ENCODE measurements at regions not wholly inside any gene's neighbourhood (a gene's known extent, or its start where the extent isn't known, plus 50 kb on each side); places are given as distances from the start of the nearest gene placed in this dataset.

DNA sequence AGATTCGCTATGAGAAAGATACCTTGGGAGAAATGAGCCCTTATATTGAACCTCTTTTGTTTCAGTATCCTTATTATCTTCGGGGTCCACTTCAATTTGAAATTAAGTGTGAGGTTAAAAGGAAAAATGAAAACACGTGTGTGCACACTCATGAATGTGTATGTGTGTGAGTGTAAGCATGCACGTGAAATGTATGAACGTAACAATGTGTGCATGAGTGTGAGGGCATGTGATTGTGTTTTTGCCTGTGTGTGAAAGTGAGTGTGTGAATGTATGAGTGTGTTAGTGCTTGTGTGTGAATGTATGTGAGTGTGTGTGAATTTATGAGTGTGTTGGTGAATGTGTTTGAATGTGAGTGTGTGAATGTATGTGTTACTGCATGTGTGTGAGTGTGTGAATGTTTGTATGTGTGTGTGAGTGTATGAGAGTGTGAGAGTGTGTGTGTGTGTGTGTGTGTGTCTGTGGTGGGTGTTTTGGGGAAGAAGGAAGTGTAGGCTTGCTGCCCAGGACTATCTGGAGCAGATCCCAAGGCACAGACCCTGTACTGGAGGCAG lies 224.0 kb upstream of the CDH13 start:
- DNase-seq: no peak

- DNase-seq: no peak
Measured at GRCh38 chr16:82400046-82400445, 226.7 kb upstream of the CDH13 start.

DNA sequence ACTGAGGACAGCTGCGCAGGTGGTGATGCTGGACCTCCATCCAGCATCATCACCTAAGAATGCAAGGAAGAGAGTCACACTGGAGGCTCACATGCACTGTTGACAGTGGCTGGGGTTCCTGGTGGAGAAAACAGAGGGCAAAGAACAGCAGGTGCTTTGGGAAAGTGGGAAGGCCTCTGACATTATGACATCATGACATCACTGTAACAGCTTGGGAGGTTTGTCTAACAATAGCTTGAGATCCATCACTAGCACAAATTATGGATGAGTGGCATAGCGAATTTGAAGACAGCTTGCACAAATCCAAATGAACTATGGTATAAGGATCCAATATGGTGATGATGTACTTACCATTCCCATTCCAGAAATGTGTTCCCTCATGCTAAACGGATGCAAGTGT lies 226.5 kb upstream of the MPHOSPH6 start:
- DNase-seq: no peak

GRCh38 chr16:82395212-82395611 lies 225.2 kb upstream of the MPHOSPH6 start:
- no peak for DNase-seq

DNA sequence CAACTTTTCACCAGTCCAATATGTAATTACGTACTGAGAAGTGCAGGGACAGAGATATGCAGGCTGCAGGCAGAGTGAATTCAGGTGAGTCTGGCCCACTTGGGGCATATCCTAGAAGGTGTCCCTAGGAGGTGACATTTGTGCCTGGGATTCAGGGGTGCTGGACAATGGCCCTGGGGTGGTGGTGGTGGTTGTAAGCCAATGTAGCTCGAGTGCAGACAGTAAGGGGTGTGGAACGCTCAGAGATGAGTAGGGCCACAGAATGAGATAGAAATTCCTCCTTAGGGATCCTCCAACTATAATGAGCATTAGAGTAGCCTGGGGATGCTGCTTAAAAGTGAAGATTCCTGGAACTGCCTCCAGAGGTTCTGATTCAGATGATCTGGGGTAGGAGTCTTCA lies 221.7 kb upstream of the MPHOSPH6 start:
- no peak for DNase-seq

GRCh38 chr16:82389956-82390650 lies 220.1 kb upstream of the MPHOSPH6 start:
- DNase-seq: no peak

GRCh38 chr16:82386761-82387160 lies 216.7 kb upstream of the MPHOSPH6 start:
- DNase-seq: no peak

DNA sequence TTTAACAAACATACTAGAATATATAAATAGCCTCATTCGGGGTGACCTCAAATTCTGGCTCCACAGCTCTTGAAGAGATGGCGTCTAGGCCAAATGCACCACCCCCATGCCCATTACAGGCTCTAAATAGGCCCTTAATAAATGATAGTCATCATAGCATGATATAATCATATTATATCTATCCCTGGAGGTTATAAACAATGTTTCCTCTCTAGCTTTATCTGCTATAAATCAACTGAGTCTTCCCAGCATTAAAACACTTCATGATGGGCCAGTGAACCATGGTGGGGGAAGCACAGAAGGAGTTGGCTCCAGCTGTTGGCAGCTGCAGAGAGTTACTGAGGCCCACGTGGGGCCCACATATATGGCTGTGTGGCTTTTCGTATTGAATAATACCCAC lies 214.9 kb upstream of the MPHOSPH6 start:
- DNase-seq: no peak

- no peak for DNase-seq
Measured at GRCh38 chr16:82384017-82384416, 214.0 kb upstream of the MPHOSPH6 start.

- no peak for DNase-seq
Measured at GRCh38 chr16:82382521-82382920, 212.5 kb upstream of the MPHOSPH6 start.

DNA sequence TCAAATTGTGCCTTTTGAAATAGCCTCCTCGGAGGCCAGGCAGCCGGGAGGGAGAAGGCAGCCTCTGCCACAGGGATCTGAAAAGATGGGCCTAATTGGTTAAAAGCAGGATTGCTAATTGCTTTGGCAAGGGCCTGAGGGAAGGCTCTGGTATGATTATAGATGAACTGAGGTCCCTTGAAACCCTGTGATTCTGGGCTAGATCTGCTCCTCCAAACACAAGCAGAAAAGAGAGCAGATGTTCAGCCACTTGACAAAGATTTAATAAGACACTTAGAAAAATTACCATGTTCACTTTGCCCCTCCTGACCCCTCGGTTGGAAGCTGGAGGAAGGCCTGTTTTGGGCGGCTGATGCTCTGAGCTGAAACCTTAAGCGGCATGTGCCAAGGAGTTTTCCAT lies 209.5 kb upstream of the MPHOSPH6 start:
- no peak for DNase-seq

DNA sequence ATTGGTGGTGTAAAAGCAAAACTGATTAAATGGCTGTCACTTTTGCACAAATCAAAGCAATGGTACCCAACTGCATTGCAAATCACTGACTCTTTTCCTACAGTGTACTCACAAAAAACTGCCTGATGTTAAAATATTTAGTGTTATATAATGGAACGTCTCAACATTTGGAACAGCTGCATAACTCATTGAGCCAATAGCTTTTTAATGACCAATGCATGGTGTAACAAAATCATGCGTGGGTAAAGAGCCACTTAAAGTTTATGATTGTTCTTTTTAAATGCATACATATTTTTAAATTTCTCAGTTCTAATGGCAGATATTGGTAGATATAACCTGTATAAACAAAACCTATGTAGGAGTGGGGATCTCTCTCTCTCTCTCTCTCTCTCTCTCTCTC lies 204.0 kb upstream of the MPHOSPH6 start:
- DNase-seq: no peak

DNA sequence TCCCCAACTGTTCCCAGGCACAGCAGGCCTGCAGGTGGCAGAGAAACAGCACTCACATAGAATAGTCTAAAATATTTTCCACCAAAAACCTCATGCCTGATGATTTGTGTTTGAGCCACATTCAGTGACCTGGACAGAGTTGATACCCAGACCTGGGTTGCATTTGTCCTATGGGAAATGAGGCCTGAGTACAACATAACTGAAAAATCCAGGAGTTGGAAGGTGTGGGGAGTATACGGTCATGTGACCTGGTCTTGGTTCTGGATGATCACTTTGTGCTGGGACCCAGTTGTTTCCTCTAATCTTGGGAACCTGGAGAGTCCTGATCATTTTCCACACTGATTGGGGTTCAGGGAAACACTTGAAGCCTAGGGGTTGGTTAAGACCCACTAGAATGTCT lies 200.3 kb upstream of the MPHOSPH6 start:
- no peak for DNase-seq

DNA sequence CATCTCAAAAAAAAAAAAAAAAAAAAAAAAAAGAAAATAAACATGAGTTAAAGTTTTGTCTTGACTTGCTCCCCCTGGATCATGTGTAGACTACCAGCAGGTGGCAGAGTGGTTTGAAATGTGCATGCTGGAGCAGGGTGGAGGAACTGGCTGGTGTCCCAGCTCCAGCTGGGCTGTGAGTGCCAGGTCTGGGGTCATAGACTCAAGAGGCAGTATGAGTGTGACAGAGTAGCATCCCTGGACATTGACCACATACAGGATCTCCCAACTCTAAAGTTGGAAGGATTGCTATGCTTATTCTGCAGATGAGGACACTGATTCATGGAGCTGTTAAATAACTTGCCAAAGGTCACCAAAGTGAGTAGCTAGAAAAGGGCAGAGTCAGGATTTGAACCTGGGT lies 198.0 kb upstream of the MPHOSPH6 start:
- no peak for DNase-seq

DNA sequence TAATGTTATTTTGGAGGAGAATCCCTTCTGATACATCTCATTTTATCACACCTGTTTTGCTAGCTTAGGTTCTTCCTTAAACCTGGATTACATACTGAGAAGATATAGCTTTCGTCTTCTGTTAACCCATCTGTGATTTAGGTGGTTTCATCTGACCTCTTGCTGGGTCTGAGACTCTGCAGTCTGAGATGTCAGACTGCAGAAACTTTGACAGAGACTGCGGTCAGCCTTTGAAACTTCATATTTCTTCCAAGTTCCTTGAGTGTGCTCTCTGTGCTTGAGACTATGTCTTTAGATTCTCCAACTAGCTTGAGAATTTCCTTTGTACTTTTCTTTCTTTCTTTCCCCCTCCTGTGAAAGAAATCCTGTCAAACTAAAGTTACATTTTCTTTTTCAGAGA lies 196.4 kb upstream of the MPHOSPH6 start:
- no peak for DNase-seq

DNA sequence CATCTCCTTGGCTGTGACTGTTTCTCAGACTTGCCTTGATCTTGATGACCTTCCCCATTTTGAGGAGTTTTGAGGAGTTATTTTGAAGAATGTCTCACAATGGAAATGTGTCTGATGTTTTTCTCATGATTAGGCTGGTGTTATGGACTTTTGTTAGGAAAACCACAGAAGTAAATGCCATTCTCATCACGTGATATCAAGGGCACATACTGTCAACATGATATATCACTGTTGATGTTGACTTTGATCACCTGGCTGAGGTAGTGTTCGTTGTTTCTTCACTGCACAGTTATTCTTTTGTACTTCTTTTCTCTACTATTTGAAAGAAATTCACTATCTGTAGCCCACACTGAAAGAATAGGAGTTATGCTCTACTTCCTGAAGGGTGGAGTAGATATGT lies 194.7 kb upstream of the MPHOSPH6 start:
- no peak for DNase-seq

DNA sequence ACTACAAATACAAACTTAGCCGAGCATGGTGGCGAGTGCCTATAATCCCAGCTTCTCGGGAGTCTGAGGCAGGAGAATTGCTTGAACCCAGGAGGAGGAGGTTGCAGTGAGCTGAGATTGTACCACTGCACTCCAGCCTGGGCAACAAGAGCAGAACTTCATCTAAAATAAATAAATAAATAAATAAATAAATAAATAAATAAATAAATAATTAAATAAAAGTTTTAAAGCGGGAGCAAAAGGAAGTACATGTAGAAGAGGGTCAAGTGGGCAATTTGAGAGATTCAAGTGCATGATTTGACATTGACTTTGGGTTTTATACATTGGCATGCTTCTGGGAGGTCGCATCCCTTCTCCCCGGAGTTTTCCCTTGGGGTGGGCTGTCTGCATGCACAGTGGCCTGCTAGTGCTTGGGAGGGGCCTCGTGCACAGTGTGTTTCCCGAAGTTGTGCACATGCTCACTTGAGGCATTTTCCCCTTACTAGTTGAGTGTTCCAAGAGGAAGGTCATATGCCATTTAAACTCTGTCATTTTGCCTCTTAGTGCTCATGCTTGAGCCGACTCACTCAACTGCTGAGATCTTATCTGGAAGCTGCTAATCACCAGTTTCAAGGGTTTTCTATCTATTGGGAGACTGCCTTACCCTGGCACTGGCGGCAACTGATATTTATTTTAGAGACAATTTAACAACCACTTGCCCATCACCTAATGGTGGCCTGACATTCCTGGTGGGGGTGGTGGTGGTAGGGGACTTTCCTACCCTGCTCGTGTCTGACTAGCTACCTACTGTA lies 193.2 kb upstream of the MPHOSPH6 start:
- no peak for DNase-seq

DNA sequence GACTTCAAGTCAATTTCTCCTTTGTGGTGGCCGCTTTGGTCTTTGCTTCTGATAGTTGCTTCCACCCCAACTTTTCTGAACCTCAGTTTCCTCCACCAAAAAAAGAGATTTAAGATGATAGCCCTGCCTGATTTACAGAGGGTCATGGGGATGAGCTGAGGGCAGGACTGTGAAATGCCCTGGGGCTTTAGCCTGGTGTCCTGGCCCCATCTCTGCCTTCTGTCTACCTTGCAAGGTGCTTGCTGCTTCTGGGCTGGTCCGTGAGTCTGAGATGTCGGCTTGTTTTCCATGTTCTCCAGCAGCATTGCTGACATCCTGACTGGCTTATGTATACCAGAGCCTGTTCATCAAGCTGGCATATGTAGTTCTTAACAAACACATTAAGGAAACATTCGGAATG lies 191.9 kb upstream of the MPHOSPH6 start:
- no peak for DNase-seq

DNA sequence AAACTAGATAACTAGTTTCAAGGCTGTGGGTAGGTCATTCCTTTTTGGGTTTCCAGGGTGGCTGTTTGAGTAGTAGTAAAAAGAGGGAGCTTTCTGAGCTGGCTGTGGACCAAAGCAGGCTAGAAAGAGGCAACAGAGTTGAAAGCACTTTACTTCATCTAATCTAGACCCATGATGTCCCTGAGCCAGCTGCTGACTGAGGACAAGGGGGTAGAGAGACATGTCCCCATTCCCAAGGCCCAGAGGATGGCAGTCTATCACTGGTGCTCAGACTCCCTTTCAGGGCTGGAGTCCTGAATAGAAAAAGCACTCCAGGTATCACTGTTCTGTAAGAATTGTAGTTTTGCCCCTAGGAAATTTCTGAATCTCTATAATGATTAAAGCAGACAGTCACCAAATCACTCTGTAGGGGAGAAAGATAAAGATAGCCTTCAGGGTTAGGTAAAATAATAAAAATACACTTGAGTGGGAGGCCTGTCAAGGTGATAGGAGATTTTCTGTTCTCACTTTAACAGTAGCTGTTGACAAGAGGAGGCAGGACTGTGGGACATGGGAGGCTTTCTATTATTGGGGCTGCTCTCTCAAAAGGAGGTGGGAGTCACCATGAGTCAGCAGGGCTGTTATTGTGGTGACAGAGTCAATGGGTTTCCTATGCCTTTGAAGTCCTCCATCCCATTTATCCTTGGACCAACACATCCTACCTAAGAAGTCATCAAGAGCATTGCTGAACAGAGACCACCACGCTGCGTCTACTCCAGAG lies 190.2 kb upstream of the MPHOSPH6 start:
- DNase-seq: no peak

DNA sequence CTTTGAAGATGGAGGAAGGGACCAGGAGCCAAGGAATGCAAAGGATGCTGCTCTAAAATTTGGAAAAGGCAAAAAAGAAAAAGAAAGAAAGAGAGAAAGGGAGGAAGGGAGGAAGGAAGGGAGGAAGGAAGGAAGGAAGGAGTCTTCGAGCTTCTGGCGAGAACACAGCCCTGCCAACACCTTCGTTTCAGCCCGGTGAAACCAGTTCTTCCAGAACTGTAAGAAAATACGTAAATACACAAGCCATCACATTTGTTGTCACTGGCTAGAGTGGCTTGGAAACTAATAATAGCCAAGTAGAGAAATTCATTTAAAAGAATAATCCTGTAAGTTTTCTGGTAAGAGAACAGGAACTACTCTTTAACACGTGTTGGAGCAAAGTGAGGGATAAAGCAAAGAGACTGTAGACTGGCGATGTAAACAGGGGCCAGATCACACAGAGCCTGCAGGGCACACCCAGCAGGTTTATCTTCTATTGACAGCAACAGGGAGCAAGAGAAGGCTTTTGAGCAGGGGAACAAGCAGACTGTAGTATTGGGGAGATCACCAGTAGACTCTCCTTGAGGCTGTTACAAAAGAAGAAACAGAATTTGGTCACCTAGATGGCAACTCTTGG lies 188.7 kb upstream of the MPHOSPH6 start:
- no peak for DNase-seq

GRCh38 chr16:82358161-82358560 lies 188.1 kb upstream of the MPHOSPH6 start:
- DNase-seq: no peak

DNA sequence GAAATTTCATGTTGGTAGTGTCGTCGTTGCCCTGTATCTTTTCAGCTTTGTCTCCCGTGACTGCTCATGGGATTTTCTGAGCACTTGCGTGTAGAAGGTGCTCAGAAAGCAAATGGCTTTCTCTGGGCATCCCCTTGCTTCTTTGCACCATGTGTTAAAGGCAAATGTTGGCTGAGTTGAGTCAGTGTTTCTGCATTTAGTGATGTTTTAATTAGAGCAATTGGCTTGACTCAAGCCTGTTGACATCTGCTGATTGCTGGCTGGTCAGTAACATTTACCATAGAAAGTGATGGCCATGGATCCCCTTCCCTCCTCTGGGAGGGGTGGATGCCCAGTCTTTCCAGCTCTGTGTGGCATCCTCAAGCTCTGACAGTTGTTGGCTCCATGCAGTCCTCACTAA lies 187.2 kb upstream of the MPHOSPH6 start:
- no peak for DNase-seq

GRCh38 chr16:82350560-82350959 lies 180.5 kb upstream of the MPHOSPH6 start:
- no peak for DNase-seq

All from inflammatory macrophage treated with lipopolysaccharide for 4 hours (primary cell).